HCT116 (cell line): ENCODE measurements at regions not wholly inside any gene's neighbourhood (a gene's known extent, or its start where the extent isn't known, plus 50 kb on each side); places are given as distances from the start of the nearest gene placed in this dataset.

ENCODE experiments used
- ATAC-seq: fragments of 200-7000 bp; cut with Tn5 transposase; 2 replicates; pipeline ENCODE4 v1.9.1; 2020; ENCODE audit warnings: mild to moderate bottlenecking, moderate library complexity
- BruUV-seq: library from RNA; stranded (reverse); fragments of 400-500 nt; replicated peaks from 2 replicates; lab custom pipeline; 2021; lab: Mats Ljungman, UMichigan
- CTCF ChIA-PET: fragments of 300-600 bp; sonication (Branson Sonifier 250); formaldehyde crosslinking; loops from one replicate; lab custom pipeline; 2021; ENCODE audit warnings: antibody characterized with exemption; lab: Charles Lee
- POLR2A ChIA-PET: fragments of 300-600, 350-600 bp; sonication (Branson Sonifier 250); formaldehyde crosslinking; loops from one replicate; lab custom pipeline; 2021; ENCODE audit warnings: antibody characterized with exemption; lab: Charles Lee
- RAD21 ChIA-PET, 2 experiments: fragments of 300-600 bp; sonication (Branson Sonifier 250); formaldehyde crosslinking; loops; one replicate each; lab custom pipeline; 2023; ENCODE audit warnings: low total read pairs in 2 of 2; ENCODE audit not compliant: uncharacterized antibody in 2 of 2, unreplicated experiment in 2 of 2, low non-redundant PET in 1 of 2; lab: Charles Lee
- DNase-seq: peaks from one replicate; pipeline ENCODE4 v3.0.0-alpha.2; 2010; ENCODE audit warnings: low read depth, low spot score
- H2AFZ ChIP-seq: fragments of 200-600 bp; shearing (Covaris generic), sonication (generic); 2 replicates; pipeline ENCODE4 v1.6.1; 2017; ENCODE audit warnings: low read depth, mixed run types, mixed read lengths, antibody characterized with exemption, low read length; ENCODE audit not compliant: poor library complexity, severe bottlenecking
- H3K27ac ChIP-seq: 2 replicates; pipeline ENCODE4 v1.5.1; 2012; ENCODE audit warnings: low read depth, low read length
- H3K27me3 ChIP-seq: fragments of 200-600 bp; sonication (generic); 2 replicates; pipeline ENCODE4 v1.6.1; 2016; ENCODE audit warnings: mixed run types, low read length, mixed read lengths; ENCODE audit not compliant: insufficient read depth
- H3K36me3 ChIP-seq, 2 experiments: fragments of 200-500 bp in 1 of 2; fragments of 200-600 bp in 1 of 2; sonication (Bioruptor generic) in 1 of 2; sonication (generic) in 1 of 2; 2 replicates each; pipeline versions ENCODE4 v1.5.1 to v1.6.1; 2014 to 2016; ENCODE audit warnings: low read length in 2 of 2, inconsistent platforms in 1 of 2, mixed read lengths in 1 of 2, mixed run types in 1 of 2; ENCODE audit not compliant: insufficient read depth in 2 of 2, control insufficient read depth in 1 of 2
- H3K4me1 ChIP-seq, 2 experiments: fragments of 200-600 bp in 1 of 2; sonication (generic) in 1 of 2; 2 replicates each; pipeline versions ENCODE4 v1.5.1 to v1.6.1; 2012 to 2017; ENCODE audit warnings: low read length in 2 of 2, inconsistent platforms in 1 of 2, mild to moderate bottlenecking in 1 of 2, mixed read lengths in 1 of 2, mixed run types in 1 of 2, moderate library complexity in 1 of 2; ENCODE audit not compliant: insufficient read depth in 2 of 2, control insufficient read depth in 1 of 2
- H3K4me2 ChIP-seq: fragments of 200-600 bp; sonication (generic); 2 replicates; pipeline ENCODE4 v1.6.1; 2017; ENCODE audit warnings: mixed run types, low read length, mixed read lengths
- H3K4me3 ChIP-seq, 2 experiments: fragments of 200-600 bp in 1 of 2; sonication (generic) in 1 of 2; replicated peaks in 1 of 2; 2 replicates each; pipeline ENCODE4 v1.5.1; 2011 to 2016; ENCODE audit warnings: low read length in 2 of 2, control low read depth in 1 of 2, low read depth in 1 of 2, mild to moderate bottlenecking in 1 of 2, mixed read lengths in 1 of 2, mixed run types in 1 of 2
- H3K79me2 ChIP-seq: fragments of 200-600 bp; sonication (generic); 2 replicates; pipeline ENCODE4 v1.6.1; 2017; ENCODE audit warnings: mild to moderate bottlenecking, mixed run types, low read length, moderate library complexity, mixed read lengths; ENCODE audit not compliant: insufficient read depth
- H3K9ac ChIP-seq: fragments of 200-600 bp; sonication (generic); 2 replicates; pipeline ENCODE4 v1.6.1; 2016; ENCODE audit warnings: low read length, mixed read lengths
- H3K9me2 ChIP-seq: fragments of 200-600 bp; sonication (generic), shearing (Covaris generic); 2 replicates; pipeline ENCODE4 v1.6.1; 2017; ENCODE audit warnings: mixed run types, mild to moderate bottlenecking, moderate library complexity; ENCODE audit not compliant: insufficient read depth
- H3K9me3 ChIP-seq, 2 experiments: fragments of 200-500 bp in 1 of 2; fragments of 200-600 bp in 1 of 2; sonication (Bioruptor generic) in 1 of 2; sonication (generic) in 1 of 2; 2 replicates each; pipeline ENCODE4 v1.6.1; 2014 to 2017; ENCODE audit warnings: low read length in 2 of 2, mixed read lengths in 2 of 2, inconsistent platforms in 1 of 2, low read depth in 1 of 2, mild to moderate bottlenecking in 1 of 2, mixed run types in 1 of 2, moderate library complexity in 1 of 2; ENCODE audit not compliant: control insufficient read depth in 1 of 2, insufficient read depth in 1 of 2
- H4K20me1 ChIP-seq: fragments of 200-600 bp; sonication (generic), shearing (Covaris generic); 2 replicates; pipeline ENCODE4 v1.6.1; 2017; ENCODE audit warnings: mixed run types, mild to moderate bottlenecking, moderate library complexity; ENCODE audit not compliant: insufficient read depth
- ATF3 ChIP-seq: IDR thresholded peaks from 2 replicates; pipeline ENCODE4 v1.6.1; 2012
- FOSL1 ChIP-seq: IDR thresholded peaks from 2 replicates; pipeline ENCODE4 v1.6.1; 2012; ENCODE audit warnings: low read depth
- JUND ChIP-seq: IDR thresholded peaks from 2 replicates; pipeline ENCODE4 v1.6.1; 2012
- MAX ChIP-seq: IDR thresholded peaks from 2 replicates; pipeline ENCODE4 v1.6.1; 2012
- REST ChIP-seq: IDR thresholded peaks from 2 replicates; pipeline ENCODE4 v1.6.1; 2012; ENCODE audit warnings: low read depth
- intact Hi-C: fragments of 100-400 bp; cut with micrococcal nuclease; formaldehyde crosslinking; loops from 2 replicates; pipeline ENCODE4 v1.10.0; 2022

GRCh38 chr20:20768202-20768815 is 55.9 kb upstream of the RALGAPA2 start:
- Histone ChIP-seq H3K27me3 (peaks cover 11% of the 10 kb centered on the region; the same call in 1 of the 2 replicates), H3K9ac (no peak overlapping the region), H3K4me2 (no peak overlapping the region), H3K27ac (no peak overlapping the region), H3K36me3 (no peaks in the 10 kb centered on the region), H3K9me3 (no peaks in the 10 kb centered on the region), H3K79me2 (no peaks in the 10 kb centered on the region), H3K4me3 (no peak overlapping the region), H2AFZ (no peak overlapping the region), H3K4me1 (no peaks in the 10 kb centered on the region), H4K20me1 (no peaks in the 10 kb centered on the region), H3K9me2 (no peaks in the 10 kb centered on the region)
- no peak for TF ChIP-seq JUND
- no peak for TF ChIP-seq REST
- no peak for TF ChIP-seq MAX
- TF ChIP-seq FOSL1: no peak
- TF ChIP-seq ATF3: no peak
- CTCF ChIA-PET: no interaction called here
- POLR2A ChIA-PET: no interaction called here
- DNase-seq (no peak), ATAC-seq (no peak)
- BruUV-seq: no TSS peak
- RAD21 ChIA-PET: no interaction called here
- intact Hi-C loops: no loop called here
